GM21717 (cell line): ENCODE measurements at regions not wholly inside any gene's neighbourhood (a gene's known extent, or its start where the extent isn't known, plus 50 kb on each side); places are given as distances from the start of the nearest gene placed in this dataset.

ENCODE experiments used
- ATAC-seq: cut with Tn5 transposase; IDR thresholded peaks from one replicate; pipeline ENCODE4 v1.9.1; 2021; ENCODE audit warnings: mild to moderate bottlenecking, moderate library complexity; ENCODE audit not compliant: unreplicated experiment

DNA sequence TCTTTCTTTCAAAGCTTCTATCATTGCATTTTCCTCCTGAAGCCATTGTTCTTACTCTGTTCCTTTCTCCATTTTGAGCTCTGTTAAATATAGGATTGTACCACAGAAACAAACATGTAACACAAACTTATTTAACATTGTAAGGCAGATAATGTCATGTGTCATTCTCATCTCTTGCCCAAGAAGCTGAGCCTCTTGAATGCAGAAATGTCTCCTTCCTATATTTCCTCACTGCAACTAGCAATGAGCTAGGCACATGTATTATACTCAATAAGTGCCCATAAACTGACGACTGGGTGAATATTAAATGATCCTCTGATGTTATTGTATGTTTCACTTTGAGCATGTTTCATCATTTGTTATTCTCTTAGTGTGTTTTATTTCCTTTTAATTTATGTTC, 56.7 kb upstream of the SLC7A11 start:
- no peak for ATAC-seq

GRCh38 chr4:138298431-138298830, 56.3 kb upstream of the SLC7A11 start:
- ATAC-seq = no peak

GRCh38 chr4:138297743-138298405, 55.7 kb upstream of the SLC7A11 start:
- ATAC-seq = no peak

GRCh38 chr4:138292321-138292720, 50.2 kb upstream of the SLC7A11 start:
- ATAC-seq = no peak
